IPS DF 4.7 (cell line): ENCODE measurements at regions not wholly inside any gene's neighbourhood (a gene's known extent, or its start where the extent isn't known, plus 50 kb on each side); places are given as distances from the start of the nearest gene placed in this dataset.

ENCODE experiments used
- DNase-seq: peaks from one replicate; pipeline ENCODE4 v3.0.0-alpha.2; 2013; ENCODE audit warnings: low spot score; ENCODE audit errors: extremely low read depth

GRCh38 chr11:95325777-95326258 lies 94.8 kb upstream of the SESN3 start:
- DNase-seq = no peak

- no peak for DNase-seq
These were observed 93.8 kb upstream of the SESN3 start for GRCh38 chr11:95324826-95325225.

GRCh38 chr11:95322539-95322938 lies 91.5 kb upstream of the SESN3 start:
- no peak for DNase-seq

- no peak for DNase-seq
These were observed 87.5 kb upstream of the SESN3 start for GRCh38 chr11:95318498-95318897.

- no peak for DNase-seq
These were observed 77.6 kb upstream of the SESN3 start for GRCh38 chr11:95308512-95309035.

- DNase-seq = no peak
These were observed 76.3 kb upstream of the SESN3 start for GRCh38 chr11:95307286-95307685.

- no peak for DNase-seq
These were observed 75.8 kb upstream of the SESN3 start for GRCh38 chr11:95306801-95307200.

GRCh38 chr11:95306123-95306522 lies 75.1 kb upstream of the SESN3 start:
- DNase-seq = no peak

- DNase-seq = no peak
These were observed 74.7 kb upstream of the SESN3 start for GRCh38 chr11:95305705-95306104.

GRCh38 chr11:95304777-95305176 lies 73.8 kb upstream of the SESN3 start:
- DNase-seq = no peak

- no peak for DNase-seq
These were observed 71.2 kb upstream of the SESN3 start for GRCh38 chr11:95302211-95302610.

- no peak for DNase-seq
These were observed 70.5 kb upstream of the SESN3 start for GRCh38 chr11:95301474-95301873.

GRCh38 chr11:95299078-95299679 lies 68.2 kb upstream of the SESN3 start:
- no peak for DNase-seq

GRCh38 chr11:95297680-95298452 lies 66.9 kb upstream of the SESN3 start:
- no peak for DNase-seq

GRCh38 chr11:95296621-95297025 lies 65.6 kb upstream of the SESN3 start:
- no peak for DNase-seq

- no peak for DNase-seq
These were observed 65.2 kb upstream of the SESN3 start for GRCh38 chr11:95296165-95296564.

GRCh38 chr11:95295382-95296149 lies 64.6 kb upstream of the SESN3 start:
- no peak for DNase-seq

GRCh38 chr11:95294701-95295100 lies 63.7 kb upstream of the SESN3 start:
- DNase-seq = no peak

- no peak for DNase-seq
These were observed 62.1 kb upstream of the SESN3 start for GRCh38 chr11:95293116-95293515.

GRCh38 chr11:95291946-95292345 lies 60.9 kb upstream of the SESN3 start:
- no peak for DNase-seq

- DNase-seq = no peak
These were observed 58.5 kb upstream of the SESN3 start for GRCh38 chr11:95289378-95290101.
